HepG2 (cell line): ENCODE measurements at regions not wholly inside any gene's neighbourhood (a gene's known extent, or its start where the extent isn't known, plus 50 kb on each side); places are given as distances from the start of the nearest gene placed in this dataset.

Experiments used
- ATF7 ChIP-seq, 2 experiments: fragments of 450-650 bp in 1 of 2; sonication (generic) in 1 of 2; formaldehyde crosslinking in 1 of 2; IDR thresholded peaks; 2 replicates each; pipeline versions ENCODE4 v1.4.0 to v1.6.1; 2016 to 2020; ENCODE audit warnings: antibody characterized with exemption in 1 of 2, mild to moderate bottlenecking in 1 of 2, missing genetic modification reagents in 1 of 2
- FOXP1 ChIP-seq, 2 experiments: fragments of 450-650 bp in 1 of 2; IDR thresholded peaks; 2 replicates each; pipeline ENCODE4 v1.6.1; 2017 to 2018; ENCODE audit warnings: antibody characterized with exemption in 1 of 2
- KDM1A ChIP-seq: IDR thresholded peaks from 2 replicates; pipeline ENCODE4 v1.6.1; 2016; ENCODE audit warnings: missing compliant biosample characterization
- KDM5A ChIP-seq: fragments of 200-600 bp; sonication (generic); IDR thresholded peaks from 2 replicates; pipeline ENCODE4 v1.7.0; 2018; ENCODE audit warnings: antibody characterized with exemption, mild to moderate bottlenecking, low read length, borderline replicate concordance
- TCF12 ChIP-seq, 2 experiments: fragments of 450-650 bp in 1 of 2; sonication (generic) in 1 of 2; formaldehyde crosslinking in 1 of 2; IDR thresholded peaks; 2 replicates each; pipeline versions ENCODE4 v1.6.1 to v1.8.0; 2017 to 2022; ENCODE audit warnings: antibody characterized with exemption in 1 of 2, mild to moderate bottlenecking in 1 of 2, missing genetic modification reagents in 1 of 2, moderate library complexity in 1 of 2
- ZC3H4 ChIP-seq: sonication (generic); formaldehyde crosslinking; IDR thresholded peaks from 2 replicates; pipeline ENCODE4 v1.4.0; 2020; ENCODE audit warnings: missing genetic modification reagents, borderline replicate concordance
- ZNF510 ChIP-seq: sonication (generic); formaldehyde crosslinking; IDR thresholded peaks from 2 replicates; pipeline ENCODE4 v1.4.0; 2020; ENCODE audit warnings: low read depth, mild to moderate bottlenecking, missing genetic modification reagents
- TF ChIP-seq, protein P1 (sequence below): sonication (generic); formaldehyde crosslinking; IDR thresholded peaks from 2 replicates; pipeline ENCODE4 v1.8.1; 2022; ENCODE audit warnings: mild to moderate bottlenecking, missing genetic modification reagents
- TF ChIP-seq, protein P2 (sequence below): sonication (generic); formaldehyde crosslinking; IDR thresholded peaks from 2 replicates; pipeline ENCODE4 v1.5.0; 2020; ENCODE audit warnings: mild to moderate bottlenecking, missing genetic modification reagents, borderline replicate concordance
- TF ChIP-seq, protein P3 (sequence below): sonication (generic); formaldehyde crosslinking; IDR thresholded peaks from 2 replicates; pipeline ENCODE4 v1.8.0; 2022; ENCODE audit warnings: missing genetic modification reagents, mild to moderate bottlenecking, moderate library complexity, borderline replicate concordance
- TF ChIP-seq, protein P4 (sequence below): sonication (generic); formaldehyde crosslinking; IDR thresholded peaks from 2 replicates; pipeline ENCODE4 v1.5.1; 2020; ENCODE audit warnings: missing genetic modification reagents, mild to moderate bottlenecking, borderline replicate concordance
- TF ChIP-seq, protein P5 (sequence below): sonication (generic); formaldehyde crosslinking; IDR thresholded peaks from 2 replicates; pipeline ENCODE4 v1.5.0; 2020; ENCODE audit warnings: mild to moderate bottlenecking, missing genetic modification reagents, borderline replicate concordance
- TF ChIP-seq, protein P6 (sequence below): sonication (generic); formaldehyde crosslinking; IDR thresholded peaks from 2 replicates; pipeline ENCODE4 v1.4.0; 2020; ENCODE audit warnings: missing genetic modification reagents

DNA sequence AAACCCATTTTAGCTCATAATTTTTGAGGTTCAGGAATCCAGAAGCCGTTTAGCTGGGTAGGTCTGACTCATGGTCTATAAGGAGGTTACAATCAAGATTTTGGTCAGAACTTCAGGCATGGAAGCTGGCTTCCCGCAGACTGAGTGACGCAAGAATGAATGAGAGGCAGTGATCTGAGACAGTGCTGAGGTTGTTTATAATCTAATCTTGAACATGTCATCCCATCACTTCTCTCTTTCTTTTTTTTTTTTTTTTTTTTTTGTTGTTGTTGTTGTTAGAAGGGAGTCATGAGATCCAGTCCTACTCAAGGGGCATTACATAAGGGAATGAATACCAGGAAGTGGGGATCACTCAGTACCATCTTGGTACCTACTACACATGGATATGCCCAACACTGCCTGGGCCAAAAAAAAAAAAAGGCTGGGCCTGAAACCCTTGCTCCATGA lies 217.4 kb downstream of the DLEU7 start:
- no peak for TF ChIP-seq FOXP1 (IDR thresholded peaks at IDR 0.05)
- TF ChIP-seq FOXP1 (CRISPR knock-in tag; IDR thresholded peaks at IDR 0.05), result no peak
- no peak for TF ChIP-seq KDM5A
- no peak for TF ChIP-seq ZC3H4
- TF ChIP-seq ZNF510, result no peak
- TF ChIP-seq, protein P1, sequence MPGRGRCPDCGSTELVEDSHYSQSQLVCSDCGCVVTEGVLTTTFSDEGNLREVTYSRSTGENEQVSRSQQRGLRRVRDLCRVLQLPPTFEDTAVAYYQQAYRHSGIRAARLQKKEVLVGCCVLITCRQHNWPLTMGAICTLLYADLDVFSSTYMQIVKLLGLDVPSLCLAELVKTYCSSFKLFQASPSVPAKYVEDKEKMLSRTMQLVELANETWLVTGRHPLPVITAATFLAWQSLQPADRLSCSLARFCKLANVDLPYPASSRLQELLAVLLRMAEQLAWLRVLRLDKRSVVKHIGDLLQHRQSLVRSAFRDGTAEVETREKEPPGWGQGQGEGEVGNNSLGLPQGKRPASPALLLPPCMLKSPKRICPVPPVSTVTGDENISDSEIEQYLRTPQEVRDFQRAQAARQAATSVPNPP (CRISPR knock-in tag), result no peak
- TF ChIP-seq, protein P2, sequence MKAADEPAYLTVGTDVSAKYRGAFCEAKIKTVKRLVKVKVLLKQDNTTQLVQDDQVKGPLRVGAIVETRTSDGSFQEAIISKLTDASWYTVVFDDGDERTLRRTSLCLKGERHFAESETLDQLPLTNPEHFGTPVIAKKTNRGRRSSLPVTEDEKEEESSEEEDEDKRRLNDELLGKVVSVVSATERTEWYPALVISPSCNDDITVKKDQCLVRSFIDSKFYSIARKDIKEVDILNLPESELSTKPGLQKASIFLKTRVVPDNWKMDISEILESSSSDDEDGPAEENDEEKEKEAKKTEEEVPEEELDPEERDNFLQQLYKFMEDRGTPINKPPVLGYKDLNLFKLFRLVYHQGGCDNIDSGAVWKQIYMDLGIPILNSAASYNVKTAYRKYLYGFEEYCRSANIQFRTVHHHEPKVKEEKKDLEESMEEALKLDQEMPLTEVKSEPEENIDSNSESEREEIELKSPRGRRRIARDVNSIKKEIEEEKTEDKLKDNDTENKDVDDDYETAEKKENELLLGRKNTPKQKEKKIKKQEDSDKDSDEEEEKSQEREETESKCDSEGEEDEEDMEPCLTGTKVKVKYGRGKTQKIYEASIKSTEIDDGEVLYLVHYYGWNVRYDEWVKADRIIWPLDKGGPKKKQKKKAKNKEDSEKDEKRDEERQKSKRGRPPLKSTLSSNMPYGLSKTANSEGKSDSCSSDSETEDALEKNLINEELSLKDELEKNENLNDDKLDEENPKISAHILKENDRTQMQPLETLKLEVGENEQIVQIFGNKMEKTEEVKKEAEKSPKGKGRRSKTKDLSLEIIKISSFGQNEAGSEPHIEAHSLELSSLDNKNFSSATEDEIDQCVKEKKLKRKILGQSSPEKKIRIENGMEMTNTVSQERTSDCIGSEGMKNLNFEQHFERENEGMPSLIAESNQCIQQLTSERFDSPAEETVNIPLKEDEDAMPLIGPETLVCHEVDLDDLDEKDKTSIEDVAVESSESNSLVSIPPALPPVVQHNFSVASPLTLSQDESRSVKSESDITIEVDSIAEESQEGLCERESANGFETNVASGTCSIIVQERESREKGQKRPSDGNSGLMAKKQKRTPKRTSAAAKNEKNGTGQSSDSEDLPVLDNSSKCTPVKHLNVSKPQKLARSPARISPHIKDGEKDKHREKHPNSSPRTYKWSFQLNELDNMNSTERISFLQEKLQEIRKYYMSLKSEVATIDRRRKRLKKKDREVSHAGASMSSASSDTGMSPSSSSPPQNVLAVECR (CRISPR knock-in tag), result no peak
- TF ChIP-seq, protein P3, sequence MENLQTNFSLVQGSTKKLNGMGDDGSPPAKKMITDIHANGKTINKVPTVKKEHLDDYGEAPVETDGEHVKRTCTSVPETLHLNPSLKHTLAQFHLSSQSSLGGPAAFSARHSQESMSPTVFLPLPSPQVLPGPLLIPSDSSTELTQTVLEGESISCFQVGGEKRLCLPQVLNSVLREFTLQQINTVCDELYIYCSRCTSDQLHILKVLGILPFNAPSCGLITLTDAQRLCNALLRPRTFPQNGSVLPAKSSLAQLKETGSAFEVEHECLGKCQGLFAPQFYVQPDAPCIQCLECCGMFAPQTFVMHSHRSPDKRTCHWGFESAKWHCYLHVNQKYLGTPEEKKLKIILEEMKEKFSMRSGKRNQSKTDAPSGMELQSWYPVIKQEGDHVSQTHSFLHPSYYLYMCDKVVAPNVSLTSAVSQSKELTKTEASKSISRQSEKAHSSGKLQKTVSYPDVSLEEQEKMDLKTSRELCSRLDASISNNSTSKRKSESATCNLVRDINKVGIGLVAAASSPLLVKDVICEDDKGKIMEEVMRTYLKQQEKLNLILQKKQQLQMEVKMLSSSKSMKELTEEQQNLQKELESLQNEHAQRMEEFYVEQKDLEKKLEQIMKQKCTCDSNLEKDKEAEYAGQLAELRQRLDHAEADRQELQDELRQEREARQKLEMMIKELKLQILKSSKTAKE (CRISPR knock-in tag), result no peak
- no peak for TF ChIP-seq TCF12 (IDR thresholded peaks at IDR 0.05)
- no peak for TF ChIP-seq TCF12 (CRISPR knock-in tag; IDR thresholded peaks at IDR 0.05)
- TF ChIP-seq ATF7 (IDR thresholded peaks at IDR 0.05), result no peak
- TF ChIP-seq ATF7 (CRISPR knock-in tag; IDR thresholded peaks at IDR 0.05), result no peak
- TF ChIP-seq, protein P4, sequence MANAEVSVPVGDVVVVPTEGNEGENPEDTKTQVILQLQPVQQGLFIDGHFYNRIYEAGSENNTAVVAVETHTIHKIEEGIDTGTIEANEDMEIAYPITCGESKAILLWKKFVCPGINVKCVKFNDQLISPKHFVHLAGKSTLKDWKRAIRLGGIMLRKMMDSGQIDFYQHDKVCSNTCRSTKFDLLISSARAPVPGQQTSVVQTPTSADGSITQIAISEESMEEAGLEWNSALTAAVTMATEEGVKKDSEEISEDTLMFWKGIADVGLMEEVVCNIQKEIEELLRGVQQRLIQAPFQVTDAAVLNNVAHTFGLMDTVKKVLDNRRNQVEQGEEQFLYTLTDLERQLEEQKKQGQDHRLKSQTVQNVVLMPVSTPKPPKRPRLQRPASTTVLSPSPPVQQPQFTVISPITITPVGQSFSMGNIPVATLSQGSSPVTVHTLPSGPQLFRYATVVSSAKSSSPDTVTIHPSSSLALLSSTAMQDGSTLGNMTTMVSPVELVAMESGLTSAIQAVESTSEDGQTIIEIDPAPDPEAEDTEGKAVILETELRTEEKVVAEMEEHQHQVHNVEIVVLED (CRISPR knock-in tag), result no peak
- TF ChIP-seq KDM1A (CRISPR knock-in tag), result no peak
- TF ChIP-seq, protein P5, sequence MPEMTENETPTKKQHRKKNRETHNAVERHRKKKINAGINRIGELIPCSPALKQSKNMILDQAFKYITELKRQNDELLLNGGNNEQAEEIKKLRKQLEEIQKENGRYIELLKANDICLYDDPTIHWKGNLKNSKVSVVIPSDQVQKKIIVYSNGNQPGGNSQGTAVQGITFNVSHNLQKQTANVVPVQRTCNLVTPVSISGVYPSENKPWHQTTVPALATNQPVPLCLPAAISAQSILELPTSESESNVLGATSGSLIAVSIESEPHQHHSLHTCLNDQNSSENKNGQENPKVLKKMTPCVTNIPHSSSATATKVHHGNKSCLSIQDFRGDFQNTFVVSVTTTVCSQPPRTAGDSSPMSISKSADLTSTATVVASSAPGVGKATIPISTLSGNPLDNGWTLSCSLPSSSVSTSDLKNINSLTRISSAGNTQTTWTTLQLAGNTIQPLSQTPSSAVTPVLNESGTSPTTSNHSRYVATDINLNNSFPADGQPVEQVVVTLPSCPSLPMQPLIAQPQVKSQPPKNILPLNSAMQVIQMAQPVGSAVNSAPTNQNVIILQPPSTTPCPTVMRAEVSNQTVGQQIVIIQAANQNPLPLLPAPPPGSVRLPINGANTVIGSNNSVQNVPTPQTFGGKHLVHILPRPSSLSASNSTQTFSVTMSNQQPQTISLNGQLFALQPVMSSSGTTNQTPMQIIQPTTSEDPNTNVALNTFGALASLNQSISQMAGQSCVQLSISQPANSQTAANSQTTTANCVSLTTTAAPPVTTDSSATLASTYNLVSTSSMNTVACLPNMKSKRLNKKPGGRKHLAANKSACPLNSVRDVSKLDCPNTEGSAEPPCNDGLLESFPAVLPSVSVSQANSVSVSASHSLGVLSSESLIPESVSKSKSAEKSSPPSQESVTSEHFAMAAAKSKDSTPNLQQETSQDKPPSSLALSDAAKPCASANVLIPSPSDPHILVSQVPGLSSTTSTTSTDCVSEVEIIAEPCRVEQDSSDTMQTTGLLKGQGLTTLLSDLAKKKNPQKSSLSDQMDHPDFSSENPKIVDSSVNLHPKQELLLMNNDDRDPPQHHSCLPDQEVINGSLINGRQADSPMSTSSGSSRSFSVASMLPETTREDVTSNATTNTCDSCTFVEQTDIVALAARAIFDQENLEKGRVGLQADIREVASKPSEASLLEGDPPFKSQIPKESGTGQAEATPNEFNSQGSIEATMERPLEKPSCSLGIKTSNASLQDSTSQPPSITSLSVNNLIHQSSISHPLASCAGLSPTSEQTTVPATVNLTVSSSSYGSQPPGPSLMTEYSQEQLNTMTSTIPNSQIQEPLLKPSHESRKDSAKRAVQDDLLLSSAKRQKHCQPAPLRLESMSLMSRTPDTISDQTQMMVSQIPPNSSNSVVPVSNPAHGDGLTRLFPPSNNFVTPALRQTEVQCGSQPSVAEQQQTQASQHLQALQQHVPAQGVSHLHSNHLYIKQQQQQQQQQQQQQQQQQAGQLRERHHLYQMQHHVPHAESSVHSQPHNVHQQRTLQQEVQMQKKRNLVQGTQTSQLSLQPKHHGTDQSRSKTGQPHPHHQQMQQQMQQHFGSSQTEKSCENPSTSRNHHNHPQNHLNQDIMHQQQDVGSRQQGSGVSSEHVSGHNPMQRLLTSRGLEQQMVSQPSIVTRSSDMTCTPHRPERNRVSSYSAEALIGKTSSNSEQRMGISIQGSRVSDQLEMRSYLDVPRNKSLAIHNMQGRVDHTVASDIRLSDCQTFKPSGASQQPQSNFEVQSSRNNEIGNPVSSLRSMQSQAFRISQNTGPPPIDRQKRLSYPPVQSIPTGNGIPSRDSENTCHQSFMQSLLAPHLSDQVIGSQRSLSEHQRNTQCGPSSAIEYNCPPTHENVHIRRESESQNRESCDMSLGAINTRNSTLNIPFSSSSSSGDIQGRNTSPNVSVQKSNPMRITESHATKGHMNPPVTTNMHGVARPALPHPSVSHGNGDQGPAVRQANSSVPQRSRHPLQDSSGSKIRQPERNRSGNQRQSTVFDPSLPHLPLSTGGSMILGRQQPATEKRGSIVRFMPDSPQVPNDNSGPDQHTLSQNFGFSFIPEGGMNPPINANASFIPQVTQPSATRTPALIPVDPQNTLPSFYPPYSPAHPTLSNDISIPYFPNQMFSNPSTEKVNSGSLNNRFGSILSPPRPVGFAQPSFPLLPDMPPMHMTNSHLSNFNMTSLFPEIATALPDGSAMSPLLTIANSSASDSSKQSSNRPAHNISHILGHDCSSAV, result no peak
- TF ChIP-seq, protein P6, sequence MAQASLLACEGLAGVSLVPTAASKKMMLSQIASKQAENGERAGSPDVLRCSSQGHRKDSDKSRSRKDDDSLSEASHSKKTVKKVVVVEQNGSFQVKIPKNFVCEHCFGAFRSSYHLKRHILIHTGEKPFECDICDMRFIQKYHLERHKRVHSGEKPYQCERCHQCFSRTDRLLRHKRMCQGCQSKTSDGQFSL (CRISPR knock-in tag), result no peak
